HUES6 (cell line): ENCODE measurements at regions not wholly inside any gene's neighbourhood (a gene's known extent, or its start where the extent isn't known, plus 50 kb on each side); places are given as distances from the start of the nearest gene placed in this dataset.

Experiments used
- H3K27ac ChIP-seq: 2 replicates; pipeline ENCODE4 v1.7.0; 2013; ENCODE audit warnings: low read depth, mild to moderate bottlenecking, low read length, inconsistent platforms
- H3K27me3 ChIP-seq: 2 replicates; pipeline ENCODE4 v1.6.1; 2013; ENCODE audit warnings: low read length; ENCODE audit not compliant: control insufficient read depth, insufficient read depth
- H3K36me3 ChIP-seq: 2 replicates; pipeline ENCODE4 v1.6.1; 2013; ENCODE audit warnings: low read length; ENCODE audit not compliant: control insufficient read depth, insufficient read depth
- H3K4me1 ChIP-seq: 2 replicates; pipeline ENCODE4 v1.6.1; 2013; ENCODE audit warnings: low read length; ENCODE audit not compliant: control insufficient read depth, insufficient read depth
- H3K4me3 ChIP-seq: 2 replicates; pipeline ENCODE4 v1.5.1; 2013; ENCODE audit warnings: low read depth, low read length
- H3K9ac ChIP-seq: one replicate; pipeline ENCODE4 v1.6.1; 2013; ENCODE audit warnings: mild to moderate bottlenecking, low read length
- H3K9me3 ChIP-seq: 2 replicates; pipeline ENCODE4 v1.6.1; 2013; ENCODE audit warnings: low read depth, low read length; ENCODE audit not compliant: control insufficient read depth, insufficient read depth

GRCh38 chr14:55752580-55753390 lies 172.8 kb downstream of the KTN1 start:
- Histone ChIP-seq H3K9ac (no peak overlapping the region), H3K4me1 (peaks cover 34% of the 10 kb centered on the region), H3K36me3 (no peaks in the 10 kb centered on the region), H3K9me3 (no peaks in the 10 kb centered on the region), H3K4me3 (no peak overlapping the region), H3K27me3 (no peaks in the 10 kb centered on the region), H3K27ac (no peak overlapping the region)

- H3K4me3 ChIP-seq = no peak overlapping the region
- no peaks in the 10 kb centered on the region for H3K9me3 ChIP-seq
- no peak overlapping the region for H3K9ac ChIP-seq
- H3K4me1 ChIP-seq = peaks cover 39% of the 10 kb centered on the region
- no peak overlapping the region for H3K27ac ChIP-seq
- no peaks in the 10 kb centered on the region for H3K27me3 ChIP-seq
- H3K36me3 ChIP-seq = no peaks in the 10 kb centered on the region
Measured at GRCh38 chr14:55754471-55754870, 174.5 kb downstream of the KTN1 start.

GRCh38 chr14:55754871-55755270 lies 174.9 kb downstream of the KTN1 start:
- no peak overlapping the region for H3K27ac ChIP-seq
- no peak overlapping the region for H3K9ac ChIP-seq
- H3K9me3 ChIP-seq = no peaks in the 10 kb centered on the region
- peaks cover 37% of the 10 kb centered on the region for H3K4me1 ChIP-seq
- no peak overlapping the region for H3K4me3 ChIP-seq
- no peaks in the 10 kb centered on the region for H3K36me3 ChIP-seq
- no peaks in the 10 kb centered on the region for H3K27me3 ChIP-seq

- Histone ChIP-seq H3K4me1 (peaks cover 37% of the 10 kb centered on the region), H3K9ac (no peak overlapping the region), H3K27ac (no peak overlapping the region), H3K4me3 (no peak overlapping the region), H3K27me3 (no peaks in the 10 kb centered on the region), H3K9me3 (no peaks in the 10 kb centered on the region), H3K36me3 (no peaks in the 10 kb centered on the region)
Measured at GRCh38 chr14:55756078-55756477, 176.1 kb downstream of the KTN1 start.

- peaks cover 37% of the 10 kb centered on the region for H3K4me1 ChIP-seq
- H3K4me3 ChIP-seq = no peak overlapping the region
- H3K36me3 ChIP-seq = no peaks in the 10 kb centered on the region
- H3K9me3 ChIP-seq = no peaks in the 10 kb centered on the region
- H3K27me3 ChIP-seq = no peaks in the 10 kb centered on the region
- H3K9ac ChIP-seq = no peak overlapping the region
- no peak overlapping the region for H3K27ac ChIP-seq
Measured at GRCh38 chr14:55756557-55756956, 176.6 kb downstream of the KTN1 start.

- H3K36me3 ChIP-seq = no peaks in the 10 kb centered on the region
- no peak overlapping the region for H3K27ac ChIP-seq
- no peaks in the 10 kb centered on the region for H3K9me3 ChIP-seq
- no peaks in the 10 kb centered on the region for H3K27me3 ChIP-seq
- H3K9ac ChIP-seq = no peak overlapping the region
- no peak overlapping the region for H3K4me3 ChIP-seq
- peaks cover 25% of the 10 kb centered on the region for H3K4me1 ChIP-seq
Measured at GRCh38 chr14:55758796-55759195, 178.8 kb downstream of the KTN1 start.

- no peak overlapping the region for H3K4me3 ChIP-seq
- no peaks in the 10 kb centered on the region for H3K9me3 ChIP-seq
- no peaks in the 10 kb centered on the region for H3K27me3 ChIP-seq
- H3K27ac ChIP-seq = no peak overlapping the region
- no peak overlapping the region for H3K9ac ChIP-seq
- peaks cover 25% of the 10 kb centered on the region for H3K4me1 ChIP-seq
- H3K36me3 ChIP-seq = no peaks in the 10 kb centered on the region
Measured at GRCh38 chr14:55760789-55761566, 181.0 kb downstream of the KTN1 start.

GRCh38 chr14:55761651-55762050 lies 181.6 kb downstream of the KTN1 start:
- Histone ChIP-seq H3K4me1 (peaks cover 19% of the 10 kb centered on the region), H3K27me3 (no peaks in the 10 kb centered on the region), H3K9ac (no peak overlapping the region), H3K36me3 (no peaks in the 10 kb centered on the region), H3K27ac (no peak overlapping the region), H3K4me3 (no peak overlapping the region), H3K9me3 (no peaks in the 10 kb centered on the region)

- Histone ChIP-seq H3K27me3 (no peaks in the 10 kb centered on the region), H3K9ac (no peak overlapping the region), H3K9me3 (no peaks in the 10 kb centered on the region), H3K4me1 (peaks cover 18% of the 10 kb centered on the region), H3K27ac (no peak overlapping the region), H3K4me3 (no peak overlapping the region), H3K36me3 (no peaks in the 10 kb centered on the region)
Measured at GRCh38 chr14:55762595-55763232, 182.7 kb downstream of the KTN1 start.

GRCh38 chr14:55764784-55765183 lies 184.8 kb downstream of the KTN1 start:
- Histone ChIP-seq H3K4me3 (no peak overlapping the region), H3K9ac (no peak overlapping the region), H3K27me3 (no peaks in the 10 kb centered on the region), H3K36me3 (no peaks in the 10 kb centered on the region), H3K9me3 (no peaks in the 10 kb centered on the region), H3K4me1 (peaks cover 6% of the 10 kb centered on the region; the same call in 1 of the 2 replicates), H3K27ac (no peak overlapping the region)

GRCh38 chr14:55766071-55766470 lies 186.1 kb downstream of the KTN1 start:
- no peak overlapping the region for H3K4me3 ChIP-seq
- H3K36me3 ChIP-seq = no peaks in the 10 kb centered on the region
- H3K4me1 ChIP-seq = peaks cover 6% of the 10 kb centered on the region; the same call in 1 of the 2 replicates
- H3K9me3 ChIP-seq = no peaks in the 10 kb centered on the region
- H3K27me3 ChIP-seq = no peaks in the 10 kb centered on the region
- no peak overlapping the region for H3K9ac ChIP-seq
- no peak overlapping the region for H3K27ac ChIP-seq
